Tibial nerve (tissue), 4 donors: ENCODE measurements at regions not wholly inside any gene's neighbourhood (a gene's known extent, or its start where the extent isn't known, plus 50 kb on each side); places are given as distances from the start of the nearest gene placed in this dataset.
"Not testable (repeated sequence)": the region's sequence is repeated elsewhere in the genome, so short reads cannot be mapped to it uniquely, and the experiment has no call there.

Experiments
- DNase-seq, 2 donors: peaks; one replicate each; pipeline ENCODE4 v3.0.0-alpha.2; 2019; ENCODE audit warnings: low spot score in 2 of 2
- H3K27ac ChIP-seq, 4 donors: fragments of 200-600 bp; sonication (generic) in 3 of 4; one replicate each; pipeline ENCODE4 v1.5.1; 2017 to 2019; ENCODE audit warnings: mild to moderate bottlenecking in 1 of 4
- H3K27me3 ChIP-seq, 2 donors: fragments of 200-600 bp; sonication (generic) in 1 of 2; one replicate each; pipeline versions ENCODE4 v1.5.1 to v1.6.0; 2017 to 2019
- H3K36me3 ChIP-seq, 3 donors: fragments of 200-600 bp; sonication (generic); one replicate each; pipeline ENCODE4 v1.5.1; 2018 to 2019
- H3K4me1 ChIP-seq, 4 donors: fragments of 200-600 bp; sonication (generic) in 3 of 4; one replicate each; pipeline ENCODE4 v1.5.1; 2017 to 2019
- H3K4me3 ChIP-seq, 4 donors: fragments of 200-600 bp; sonication (generic) in 3 of 4; one replicate each; pipeline ENCODE4 v1.5.1; 2017 to 2019; ENCODE audit warnings: mild to moderate bottlenecking in 1 of 4, moderate library complexity in 1 of 4
- H3K9me3 ChIP-seq, 4 donors: fragments of 200-600 bp; sonication (generic) in 3 of 4; one replicate each; pipeline ENCODE4 v1.5.1; 2017 to 2019
- CTCF ChIP-seq, 5 experiments: fragments of 200-600 bp in 3 of 5; fragments of 450-650 bp in 2 of 5; sonication (generic) in 3 of 5; IDR thresholded peaks; one replicate each; pipeline ENCODE4 v1.5.1; 2016 to 2019; ENCODE audit warnings: antibody characterized with exemption in 5 of 5, mild to moderate bottlenecking in 3 of 5, moderate library complexity in 2 of 5
- EP300 ChIP-seq, 2 donors: sonication (generic); formaldehyde crosslinking; IDR thresholded peaks; one replicate each; pipeline ENCODE4 v1.6.1; 2017; ENCODE audit warnings: antibody characterized with exemption in 2 of 2, mild to moderate bottlenecking in 1 of 2
- POLR2A ChIP-seq, 2 donors: fragments of 450-650 bp; IDR thresholded peaks; one replicate each; pipeline ENCODE4 v1.6.1; 2017; ENCODE audit warnings: antibody characterized with exemption in 2 of 2, mild to moderate bottlenecking in 2 of 2, moderate library complexity in 2 of 2
- WGBS, 2 donors: methylation state at CpG; one replicate each; pipeline ENCODE4 v1.1.5; 2018; 5-methylcytosine and 5-hydroxymethylcytosine counted together

- H3K4me3 ChIP-seq = no peak overlapping the region
- WGBS, 2 donors = 84 to 88% methylated on average over 7 of the region's 7 CpGs
- no peaks in the 10 kb centered on the region for H3K36me3 ChIP-seq
- H3K9me3 ChIP-seq = no peaks in the 10 kb centered on the region
- TF ChIP-seq POLR2A (IDR thresholded peaks at IDR 0.05) (no peak), CTCF (IDR thresholded peaks at IDR 0.05) (no peak), EP300 (IDR thresholded peaks at IDR 0.05) (no peak)
- DNase-seq = no peak
- no peak overlapping the region for H3K27ac ChIP-seq
- H3K4me1 ChIP-seq = peaks cover 0 to 6% (median 0%) of the 10 kb centered on the region in 4 donors
- H3K27me3 ChIP-seq = no peaks in the 10 kb centered on the region
Measured at GRCh38 chr3:105139881-105140560, 226.7 kb upstream of the ALCAM start.

DNA sequence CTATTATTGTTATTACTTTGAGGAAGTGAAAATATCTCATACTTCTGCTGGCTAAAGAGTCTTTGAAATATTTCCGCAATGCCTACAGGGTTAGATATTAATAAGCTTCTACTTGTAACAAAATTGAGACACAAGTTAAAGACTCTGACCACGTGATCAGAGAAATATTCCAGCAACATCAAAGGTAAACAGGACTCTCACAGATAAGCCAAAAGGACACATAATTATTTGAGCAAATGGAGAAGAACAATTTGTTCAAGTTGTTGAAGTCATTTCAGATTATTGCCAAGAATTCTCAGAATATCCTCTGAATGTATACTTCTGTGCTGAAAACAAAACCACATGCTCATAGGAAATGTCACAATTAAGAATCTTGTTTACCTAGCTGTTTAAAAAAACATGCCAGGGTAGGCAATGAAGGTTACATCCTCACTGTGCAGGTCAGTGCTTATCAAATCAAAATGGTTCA lies 225.8 kb upstream of the ALCAM start:
- Histone ChIP-seq H3K27me3 (no peaks in the 10 kb centered on the region), H3K4me3 (no peak overlapping the region), H3K4me1 (peaks cover 0 to 6% (median 0%) of the 10 kb centered on the region in 4 donors), H3K27ac (no peak overlapping the region), H3K9me3 (no peaks in the 10 kb centered on the region), H3K36me3 (no peaks in the 10 kb centered on the region)
- TF ChIP-seq EP300 (IDR thresholded peaks at IDR 0.05) = no peak
- TF ChIP-seq CTCF (IDR thresholded peaks at IDR 0.05) = no peak
- no peak for TF ChIP-seq POLR2A (IDR thresholded peaks at IDR 0.05)
- DNase-seq = no peak
- WGBS, 2 donors = 52 to 56% methylated on average over 2 of the region's 2 CpGs

DNA sequence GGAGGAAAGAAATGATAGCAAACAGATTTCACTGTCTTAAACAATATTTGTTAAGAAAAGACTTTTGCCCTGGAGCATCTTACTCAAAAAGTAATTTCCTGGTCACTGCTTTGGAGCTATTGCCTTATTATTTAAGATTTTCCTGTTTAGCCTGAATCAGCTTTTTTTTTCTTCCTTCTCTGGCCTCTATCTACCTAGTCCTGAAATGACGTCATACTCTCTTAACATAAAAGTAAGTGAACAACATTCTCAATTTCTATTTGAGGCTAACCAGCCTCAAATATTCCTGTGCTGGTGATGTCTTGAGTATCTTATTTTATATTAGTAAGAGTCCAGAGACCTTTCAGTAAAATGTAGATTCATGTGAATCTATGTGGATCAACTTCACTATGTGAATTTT lies 221.9 kb upstream of the ALCAM start:
- Histone ChIP-seq H3K27ac (no peak overlapping the region), H3K36me3 (no peaks in the 10 kb centered on the region), H3K9me3 (peaks cover 0 to 3% (median 0%) of the 10 kb centered on the region in 4 donors), H3K27me3 (no peaks in the 10 kb centered on the region), H3K4me1 (peaks cover 0 to 6% (median 0%) of the 10 kb centered on the region in 4 donors), H3K4me3 (no peak overlapping the region)
- no peak for TF ChIP-seq EP300 (IDR thresholded peaks at IDR 0.05)
- no peak for TF ChIP-seq CTCF (IDR thresholded peaks at IDR 0.05)
- no peak for TF ChIP-seq POLR2A (IDR thresholded peaks at IDR 0.05)
- DNase-seq = no peak
- 50 to 52% methylated on average over 1 of the region's 1 CpG for WGBS, 2 donors

GRCh38 chr3:105145511-105145910 lies 221.2 kb upstream of the ALCAM start:
- Histone ChIP-seq H3K9me3 (peaks cover 0 to 3% (median 0%) of the 10 kb centered on the region in 4 donors), H3K4me3 (no peak overlapping the region), H3K36me3 (no peaks in the 10 kb centered on the region), H3K27me3 (no peaks in the 10 kb centered on the region), H3K27ac (no peak overlapping the region), H3K4me1 (peaks cover 0 to 6% (median 0%) of the 10 kb centered on the region in 4 donors)
- TF ChIP-seq EP300 (IDR thresholded peaks at IDR 0.05) (no peak), POLR2A (IDR thresholded peaks at IDR 0.05) (no peak), CTCF (IDR thresholded peaks at IDR 0.05) (no peak)
- no peak for DNase-seq
- WGBS, 2 donors = 29 to 36% methylated on average over 1 of the region's 1 CpG

DNA sequence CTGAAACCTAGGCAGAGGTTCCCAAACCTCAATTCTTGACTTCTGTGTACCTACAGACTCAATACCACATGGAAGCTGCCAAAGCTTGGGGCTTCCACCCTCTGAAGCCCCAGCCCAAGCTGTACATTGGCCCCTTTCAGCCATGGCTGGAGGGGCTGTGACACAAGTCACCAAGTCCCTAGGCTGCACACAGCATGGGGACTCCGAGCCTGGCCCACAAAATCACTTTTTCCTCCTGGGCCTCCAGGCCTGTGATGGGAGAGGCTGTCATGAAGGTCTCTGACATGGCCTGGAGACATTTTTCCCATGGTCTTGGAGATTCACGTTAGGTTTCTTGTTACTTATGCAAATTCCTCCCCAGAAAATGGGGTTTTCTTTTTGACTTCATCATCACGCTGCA lies 217.5 kb upstream of the ALCAM start:
- not testable (repeated sequence) for H3K27ac ChIP-seq, H3K36me3 ChIP-seq, H3K4me1 ChIP-seq, H3K9me3 ChIP-seq, DNase-seq, H3K27me3 ChIP-seq, H3K4me3 ChIP-seq
- 79 to 92% methylated on average over 3 of the region's 3 CpGs for WGBS, 2 donors
